ENCODE measurements at regions not wholly inside any gene's neighbourhood (a gene's known extent, or its start where the extent isn't known, plus 50 kb on each side); places are given as distances from the start of the nearest gene placed in this dataset.
"Not testable (repeated sequence)": the region's sequence is repeated elsewhere in the genome, so short reads cannot be mapped to it uniquely, and the experiment has no call there.

- no peak for DNase-seq
These were observed 408.2 kb upstream of the CBLB start for GRCh38 chr3:106276755-106277612.

- DNase-seq = no peak
These were observed 408.9 kb upstream of the CBLB start for GRCh38 chr3:106277731-106278130.

GRCh38 chr3:106281221-106281620 is 412.4 kb upstream of the CBLB start:
- DNase-seq = no peak

GRCh38 chr3:106282943-106283342 is 414.1 kb upstream of the CBLB start:
- DNase-seq = no peak

- DNase-seq = no peak
These were observed 420.0 kb upstream of the CBLB start for GRCh38 chr3:106288781-106289180.

- no peak for DNase-seq
These were observed 421.6 kb upstream of the CBLB start for GRCh38 chr3:106290304-106290997.

- DNase-seq = no peak
These were observed 424.3 kb upstream of the CBLB start for GRCh38 chr3:106293161-106293560.

GRCh38 chr3:106294121-106294520 is 425.3 kb upstream of the CBLB start:
- DNase-seq = no peak

- DNase-seq = no peak
These were observed 427.2 kb upstream of the CBLB start for GRCh38 chr3:106296062-106296461.

GRCh38 chr3:106299300-106300098 is 430.7 kb upstream of the CBLB start:
- no peak for DNase-seq

GRCh38 chr3:106302451-106303221 is 433.8 kb upstream of the CBLB start:
- no peak for DNase-seq

GRCh38 chr3:106303766-106304165 is 435.0 kb upstream of the CBLB start:
- DNase-seq = no peak

- no peak for DNase-seq
These were observed 436.3 kb upstream of the CBLB start for GRCh38 chr3:106305127-106305526.

- DNase-seq = no peak
These were observed 437.1 kb upstream of the CBLB start for GRCh38 chr3:106305882-106306435.

- DNase-seq = no peak
These were observed 440.5 kb upstream of the CBLB start for GRCh38 chr3:106309274-106309673.

- DNase-seq = not testable (repeated sequence)
These were observed 441.0 kb upstream of the CBLB start for GRCh38 chr3:106309798-106310197.

GRCh38 chr3:106317141-106318055 is 448.6 kb upstream of the CBLB start:
- DNase-seq = no peak

GRCh38 chr3:106321438-106321837 is 452.6 kb upstream of the CBLB start:
- not testable (repeated sequence) for DNase-seq

GRCh38 chr3:106323586-106323985 is 454.8 kb upstream of the CBLB start:
- no peak for DNase-seq

- no peak for DNase-seq
These were observed 458.3 kb upstream of the CBLB start for GRCh38 chr3:106326941-106327695.

GRCh38 chr3:106327696-106328025 is 458.8 kb upstream of the CBLB start:
- DNase-seq = no peak

Data from GF-D8 (cell line).